ENCODE measurements at regions not wholly inside any gene's neighbourhood (a gene's known extent, or its start where the extent isn't known, plus 50 kb on each side); places are given as distances from the start of the nearest gene placed in this dataset.
"Not testable (repeated sequence)": the region's sequence is repeated elsewhere in the genome, so short reads cannot be mapped to it uniquely, and the experiment has no call there.

DNA sequence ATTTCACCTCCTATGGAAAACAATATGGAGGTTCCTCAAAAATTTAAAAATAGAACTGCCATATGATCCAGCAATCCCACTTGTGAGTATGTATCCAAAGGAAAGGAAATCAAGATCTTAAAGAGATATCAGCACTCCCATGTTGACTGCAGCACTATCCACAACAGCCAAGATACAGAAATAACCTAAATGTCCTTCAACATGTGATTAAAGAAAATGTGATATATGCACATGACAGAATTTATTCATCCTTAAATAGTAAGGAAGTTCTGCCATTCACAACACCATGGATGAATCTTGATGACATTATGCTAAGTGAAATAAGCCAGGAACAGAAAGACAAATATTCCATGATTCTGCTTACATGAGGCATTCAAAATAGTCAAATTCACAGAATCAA is 303.6 kb upstream of the LRRN1 start:
- Mint-ChIP-seq H3K4me1 (ENCODE audit: low read depth in 2 of 2) (no peaks in the 10 kb centered on the region), H3K27me3 (no peaks in the 10 kb centered on the region), H3K4me3 (no peak overlapping the region), H3K36me3 (ENCODE audit: insufficient read depth) (no peaks in the 10 kb centered on the region), H3K9me3 (peaks cover 10 to 14% of the 10 kb centered on the region in 2 donors), H3K27ac (no peak overlapping the region)
- ATAC-seq (replicated peaks): no peak
- DNase-seq: no peak

DNA sequence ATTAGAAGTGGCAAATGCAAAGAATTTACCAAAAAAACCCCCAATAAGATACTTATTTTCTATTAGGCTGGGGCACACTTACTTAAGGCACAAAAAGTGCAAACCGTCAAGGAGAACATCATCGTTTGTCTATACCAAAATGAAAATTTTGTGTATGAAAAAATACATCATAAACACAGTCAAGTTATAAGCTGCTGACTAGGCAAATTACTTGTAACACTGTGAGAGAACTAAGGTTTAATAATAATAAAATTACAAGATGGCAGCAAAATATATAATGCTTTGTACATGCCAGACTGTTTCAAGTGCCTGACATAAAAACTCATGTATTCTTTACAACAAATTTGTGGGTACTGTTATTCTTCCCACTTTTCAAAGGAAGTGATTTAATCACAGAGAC is 297.2 kb upstream of the CRBN start:
- Mint-ChIP-seq H3K4me1 (ENCODE audit: low read depth in 2 of 2) (no peaks in the 10 kb centered on the region), H3K9me3 (peaks cover 2 to 8% of the 10 kb centered on the region in 2 donors), H3K27me3 (no peaks in the 10 kb centered on the region), H3K36me3 (ENCODE audit: insufficient read depth) (no peaks in the 10 kb centered on the region), H3K4me3 (no peak overlapping the region), H3K27ac (no peak overlapping the region)
- DNase-seq: no peak
- ATAC-seq (replicated peaks): no peak

- DNase-seq (no peak), ATAC-seq (replicated peaks) (no peak)
- Mint-ChIP-seq H3K36me3 (ENCODE audit: insufficient read depth) (no peaks in the 10 kb centered on the region), H3K9me3 (peaks cover 0 to 2% of the 10 kb centered on the region in 2 donors), H3K4me1 (ENCODE audit: low read depth in 2 of 2) (no peaks in the 10 kb centered on the region), H3K27me3 (no peaks in the 10 kb centered on the region), H3K4me3 (no peak overlapping the region), H3K27ac (no peak overlapping the region)
Measured at GRCh38 chr3:3468596-3468995, 289.1 kb upstream of the CRBN start.

DNA sequence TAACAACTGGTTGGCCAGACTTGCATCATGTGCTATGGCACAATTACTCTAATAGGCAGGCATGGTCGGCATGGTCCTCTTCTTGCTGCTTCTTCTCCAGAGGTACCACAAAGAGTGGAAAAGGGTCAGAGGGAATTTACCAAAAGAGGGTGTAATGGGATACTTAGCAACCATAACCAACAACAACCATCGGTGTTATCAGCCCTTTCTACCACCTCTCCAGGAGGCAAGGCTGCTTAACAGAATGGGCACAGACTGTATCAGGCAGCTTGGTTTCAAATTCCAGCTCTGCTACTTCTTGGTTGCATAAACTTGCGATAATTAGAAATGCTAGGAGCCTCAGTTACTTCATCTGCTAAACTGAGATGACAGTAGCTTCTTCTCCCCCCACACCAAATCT is 284.6 kb upstream of the CRBN start:
- Mint-ChIP-seq H3K4me3 (no peak overlapping the region), H3K9me3 (peaks cover 0 to 6% of the 10 kb centered on the region in 2 donors), H3K4me1 (ENCODE audit: low read depth in 2 of 2) (no peaks in the 10 kb centered on the region), H3K36me3 (ENCODE audit: insufficient read depth) (no peaks in the 10 kb centered on the region), H3K27ac (no peak overlapping the region), H3K27me3 (no peaks in the 10 kb centered on the region)
- ATAC-seq (replicated peaks): no peak
- DNase-seq: no peak

DNA sequence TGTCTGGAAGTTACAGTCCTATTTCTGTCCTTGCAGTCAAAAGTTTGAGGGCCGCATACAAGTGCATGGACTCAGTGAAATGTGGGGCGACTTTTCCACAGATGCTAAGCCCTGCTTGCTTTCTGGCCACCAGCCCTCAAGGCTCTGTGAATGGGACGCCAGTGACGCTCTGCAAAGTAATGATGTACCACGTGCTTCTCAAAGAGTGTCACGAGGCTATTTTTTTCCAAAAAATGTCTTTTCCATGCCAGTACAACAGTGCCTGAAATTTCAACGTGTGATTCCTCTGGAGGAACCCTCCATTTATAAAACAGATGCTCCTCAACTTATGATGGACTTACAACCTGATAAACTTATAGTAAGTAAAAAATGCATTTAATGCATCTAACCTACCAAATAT is 281.8 kb upstream of the CRBN start:
- Mint-ChIP-seq H3K4me1 (ENCODE audit: low read depth in 2 of 2) (no peaks in the 10 kb centered on the region), H3K4me3 (no peak overlapping the region), H3K36me3 (ENCODE audit: insufficient read depth) (no peaks in the 10 kb centered on the region), H3K27ac (no peak overlapping the region), H3K9me3 (peaks cover 0 to 5% of the 10 kb centered on the region in 2 donors), H3K27me3 (no peaks in the 10 kb centered on the region)
- DNase-seq (no peak), ATAC-seq (replicated peaks) (no peak)

GRCh38 chr3:3448468-3448867 is 269.0 kb upstream of the CRBN start:
- no peak overlapping the region for H3K4me3 Mint-ChIP-seq

DNA sequence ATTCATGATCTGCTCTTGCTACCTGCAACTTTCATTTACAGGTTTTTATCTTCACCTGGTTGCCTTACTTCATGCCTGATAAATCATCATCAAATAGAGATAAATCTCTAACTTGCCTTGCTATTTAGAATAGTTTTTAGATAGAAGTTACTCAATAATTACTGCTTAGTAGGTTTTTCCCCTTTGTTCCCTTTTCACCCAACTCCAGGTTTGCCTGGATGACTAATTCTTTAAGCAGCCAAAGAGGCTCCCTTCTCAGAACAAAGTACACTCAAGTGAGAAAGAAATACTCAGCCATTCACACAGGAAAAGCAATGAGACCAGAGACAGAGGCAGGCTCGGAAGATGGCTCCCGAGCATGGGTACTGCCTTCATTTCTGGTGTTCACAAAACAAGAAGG is 268.1 kb upstream of the CRBN start:
- Mint-ChIP-seq H3K4me1 (ENCODE audit: low read depth in 2 of 2) (no peaks in the 10 kb centered on the region), H3K36me3 (ENCODE audit: insufficient read depth) (no peaks in the 10 kb centered on the region), H3K9me3 (peaks cover 0 to 7% of the 10 kb centered on the region in 2 donors), H3K27me3 (no peaks in the 10 kb centered on the region), H3K4me3 (no peak overlapping the region), H3K27ac (no peak overlapping the region)
- ATAC-seq (replicated peaks) (no peak), DNase-seq (no peak)

More at GRCh38 chr3:3448468-3448867, 269.0 kb upstream of the CRBN start:
- DNase-seq: no peak
- H3K36me3 Mint-ChIP-seq (ENCODE audit: insufficient read depth): no peaks in the 10 kb centered on the region
- no peak for ATAC-seq (replicated peaks)
- peaks cover 0 to 7% of the 10 kb centered on the region in 2 donors for H3K9me3 Mint-ChIP-seq
- H3K27me3 Mint-ChIP-seq: no peaks in the 10 kb centered on the region
- H3K4me1 Mint-ChIP-seq (ENCODE audit: low read depth in 2 of 2): no peaks in the 10 kb centered on the region
- no peak overlapping the region for H3K27ac Mint-ChIP-seq

GRCh38 chr3:3446251-3446650 is 266.8 kb upstream of the CRBN start:
- no peak for ATAC-seq (replicated peaks)
- no peaks in the 10 kb centered on the region for H3K27me3 Mint-ChIP-seq
- DNase-seq: no peak
- no peak overlapping the region for H3K4me3 Mint-ChIP-seq
- H3K27ac Mint-ChIP-seq: no peak overlapping the region
- H3K4me1 Mint-ChIP-seq (ENCODE audit: low read depth in 2 of 2): no peaks in the 10 kb centered on the region
- peaks cover 0 to 7% of the 10 kb centered on the region in 2 donors for H3K9me3 Mint-ChIP-seq
- H3K36me3 Mint-ChIP-seq (ENCODE audit: insufficient read depth): no peaks in the 10 kb centered on the region

- Mint-ChIP-seq H3K36me3 (ENCODE audit: insufficient read depth) (no peaks in the 10 kb centered on the region), H3K4me1 (ENCODE audit: low read depth in 2 of 2) (no peaks in the 10 kb centered on the region), H3K9me3 (peaks cover 0 to 5% of the 10 kb centered on the region in 2 donors), H3K27me3 (no peaks in the 10 kb centered on the region), H3K4me3 (no peak overlapping the region), H3K27ac (no peak overlapping the region)
- ATAC-seq (replicated peaks) (no peak), DNase-seq (no peak)
Measured at GRCh38 chr3:3443482-3443881, 264.0 kb upstream of the CRBN start.

- peaks cover 6 to 8% of the 10 kb centered on the region in 2 donors for H3K9me3 Mint-ChIP-seq
- no peak for DNase-seq
- no peak overlapping the region for H3K4me3 Mint-ChIP-seq
- no peaks in the 10 kb centered on the region for H3K27me3 Mint-ChIP-seq
- no peaks in the 10 kb centered on the region for H3K4me1 Mint-ChIP-seq (ENCODE audit: low read depth in 2 of 2)
- no peak overlapping the region for H3K27ac Mint-ChIP-seq
- H3K36me3 Mint-ChIP-seq (ENCODE audit: insufficient read depth): no peaks in the 10 kb centered on the region
- no peak for ATAC-seq (replicated peaks)
Measured at GRCh38 chr3:3433711-3434110, 254.2 kb upstream of the CRBN start.

- H3K27me3 Mint-ChIP-seq: no peaks in the 10 kb centered on the region
- DNase-seq (no peak), ATAC-seq (replicated peaks) (no peak)
- H3K36me3 Mint-ChIP-seq (ENCODE audit: insufficient read depth): no peaks in the 10 kb centered on the region
- H3K9me3 Mint-ChIP-seq: peaks cover 6 to 8% of the 10 kb centered on the region in 2 donors
- no peaks in the 10 kb centered on the region for H3K4me1 Mint-ChIP-seq (ENCODE audit: low read depth in 2 of 2)
- no peak overlapping the region for H3K4me3 Mint-ChIP-seq
- H3K27ac Mint-ChIP-seq: no peak overlapping the region
Measured at GRCh38 chr3:3429841-3430240, 250.3 kb upstream of the CRBN start.

DNA sequence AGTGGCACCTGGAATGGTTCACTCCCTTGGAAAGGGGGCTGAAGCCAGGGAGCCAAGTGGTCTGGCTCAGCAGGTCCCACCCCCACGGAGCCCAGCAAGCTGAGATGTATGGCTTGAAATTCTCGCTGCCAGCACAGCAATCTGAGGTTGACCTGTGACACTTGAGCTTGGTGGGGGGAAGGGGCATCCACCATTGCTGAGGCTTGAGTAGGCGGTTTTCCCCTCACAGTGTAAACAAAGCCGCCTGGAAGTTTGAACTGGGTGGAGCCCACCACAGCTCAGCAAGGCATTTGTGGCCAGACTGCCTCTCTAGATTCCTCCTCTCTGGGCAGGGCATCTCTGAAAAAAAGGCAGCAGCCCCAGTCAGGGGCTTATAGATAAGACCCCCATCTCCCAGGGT is 228.2 kb upstream of the CRBN start:
- H3K27me3 Mint-ChIP-seq; ATAC-seq (replicated peaks); H3K36me3 Mint-ChIP-seq (ENCODE audit: insufficient read depth); H3K27ac Mint-ChIP-seq; H3K4me3 Mint-ChIP-seq; H3K4me1 Mint-ChIP-seq (ENCODE audit: low read depth in 2 of 2); DNase-seq: not testable (repeated sequence)
- peaks cover 9 to 11% of the 10 kb centered on the region in 2 donors for H3K9me3 Mint-ChIP-seq

GRCh38 chr3:3405131-3405530 is 225.6 kb upstream of the CRBN start:
- H3K9me3 Mint-ChIP-seq: peaks cover 10 to 11% of the 10 kb centered on the region in 2 donors
- peaks cover 0 to 6% of the 10 kb centered on the region in 2 donors for H3K27me3 Mint-ChIP-seq
- H3K27ac Mint-ChIP-seq: no peak overlapping the region
- no peaks in the 10 kb centered on the region for H3K4me1 Mint-ChIP-seq (ENCODE audit: low read depth in 2 of 2)
- ATAC-seq (replicated peaks): no peak
- H3K36me3 Mint-ChIP-seq (ENCODE audit: insufficient read depth): no peaks in the 10 kb centered on the region
- no peak for DNase-seq
- H3K4me3 Mint-ChIP-seq: no peak overlapping the region

GRCh38 chr3:3403700-3404099 is 224.2 kb upstream of the CRBN start:
- DNase-seq: no peak
- H3K9me3 Mint-ChIP-seq: peaks cover 7% of the 10 kb centered on the region in 2 donors
- no peak overlapping the region for H3K27ac Mint-ChIP-seq
- H3K27me3 Mint-ChIP-seq: peaks cover 0 to 9% of the 10 kb centered on the region in 2 donors
- H3K4me1 Mint-ChIP-seq (ENCODE audit: low read depth in 2 of 2): no peaks in the 10 kb centered on the region
- H3K36me3 Mint-ChIP-seq (ENCODE audit: insufficient read depth): no peaks in the 10 kb centered on the region
- no peak overlapping the region for H3K4me3 Mint-ChIP-seq
- ATAC-seq (replicated peaks): no peak

GRCh38 chr3:3392946-3393345 is 213.5 kb upstream of the CRBN start:
- DNase-seq (no peak), ATAC-seq (replicated peaks) (no peak)
- no peaks in the 10 kb centered on the region for H3K27me3 Mint-ChIP-seq
- H3K9me3 Mint-ChIP-seq: peaks cover 0 to 7% of the 10 kb centered on the region in 2 donors
- no peaks in the 10 kb centered on the region for H3K4me1 Mint-ChIP-seq (ENCODE audit: low read depth in 2 of 2)
- H3K36me3 Mint-ChIP-seq (ENCODE audit: insufficient read depth): no peaks in the 10 kb centered on the region
- H3K4me3 Mint-ChIP-seq: no peak overlapping the region
- no peak overlapping the region for H3K27ac Mint-ChIP-seq

Measured in effector memory CD8-positive, alpha-beta T cell (primary cell).